GM18870 (cell line): ENCODE measurements at regions not wholly inside any gene's neighbourhood (a gene's known extent, or its start where the extent isn't known, plus 50 kb on each side); places are given as distances from the start of the nearest gene placed in this dataset.

Source experiments
- ATAC-seq: cut with Tn5 transposase; IDR thresholded peaks from one replicate; pipeline ENCODE4 v1.9.1; 2021; ENCODE audit warnings: moderate library complexity; ENCODE audit not compliant: unreplicated experiment

GRCh38 chr7:25279705-25280104 is 51.4 kb upstream of the NPVF start:
- no peak for ATAC-seq

GRCh38 chr7:25280181-25280580 is 51.9 kb upstream of the NPVF start:
- ATAC-seq: no peak

GRCh38 chr7:25282194-25282593 is 53.9 kb upstream of the NPVF start:
- ATAC-seq: no peak

GRCh38 chr7:25286756-25287155 is 58.5 kb upstream of the NPVF start:
- no peak for ATAC-seq

- ATAC-seq: no peak
Measured at GRCh38 chr7:25287291-25287690, 59.0 kb upstream of the NPVF start.

GRCh38 chr7:25288556-25289307 is 60.4 kb upstream of the NPVF start:
- ATAC-seq: no peak

- no peak for ATAC-seq
Measured at GRCh38 chr7:25289518-25289917, 61.2 kb upstream of the NPVF start.

GRCh38 chr7:25294624-25295023 is 66.3 kb upstream of the NPVF start:
- ATAC-seq: no peak

- no peak for ATAC-seq
Measured at GRCh38 chr7:25295387-25295786, 67.1 kb upstream of the NPVF start.

GRCh38 chr7:25296086-25296485 is 67.8 kb upstream of the NPVF start:
- no peak for ATAC-seq

GRCh38 chr7:25297278-25297677 is 69.0 kb upstream of the NPVF start:
- no peak for ATAC-seq

- no peak for ATAC-seq
Measured at GRCh38 chr7:25303281-25304181, 75.2 kb upstream of the NPVF start.

GRCh38 chr7:25304691-25305090 is 76.4 kb upstream of the NPVF start:
- no peak for ATAC-seq

GRCh38 chr7:25305831-25306230 is 77.5 kb upstream of the NPVF start:
- no peak for ATAC-seq

GRCh38 chr7:25307624-25308023 is 79.3 kb upstream of the NPVF start:
- no peak for ATAC-seq

- ATAC-seq: no peak
Measured at GRCh38 chr7:25308246-25308645, 80.0 kb upstream of the NPVF start.

GRCh38 chr7:25308906-25309705 is 80.8 kb upstream of the NPVF start:
- no peak for ATAC-seq

GRCh38 chr7:25310896-25311295 is 82.6 kb upstream of the NPVF start:
- ATAC-seq: no peak

- ATAC-seq: no peak
Measured at GRCh38 chr7:25311346-25311745, 83.1 kb upstream of the NPVF start.

- ATAC-seq: no peak
Measured at GRCh38 chr7:25312968-25313367, 84.7 kb upstream of the NPVF start.

- ATAC-seq: no peak
Measured at GRCh38 chr7:25313526-25313925, 85.2 kb upstream of the NPVF start.
